SIG-M5 treated with dmso at 0.1 percent for 504 hours (cell line): ENCODE measurements at regions not wholly inside any gene's neighbourhood (a gene's known extent, or its start where the extent isn't known, plus 50 kb on each side); places are given as distances from the start of the nearest gene placed in this dataset.
"Not testable (repeated sequence)": the region's sequence is repeated elsewhere in the genome, so short reads cannot be mapped to it uniquely, and the experiment has no call there.

ENCODE experiments used
- DNase-seq: peaks from one replicate; lab custom pipeline; 2025; ENCODE audit not compliant: unreplicated experiment; lab: John Stamatoyannopoulos, UW

DNA sequence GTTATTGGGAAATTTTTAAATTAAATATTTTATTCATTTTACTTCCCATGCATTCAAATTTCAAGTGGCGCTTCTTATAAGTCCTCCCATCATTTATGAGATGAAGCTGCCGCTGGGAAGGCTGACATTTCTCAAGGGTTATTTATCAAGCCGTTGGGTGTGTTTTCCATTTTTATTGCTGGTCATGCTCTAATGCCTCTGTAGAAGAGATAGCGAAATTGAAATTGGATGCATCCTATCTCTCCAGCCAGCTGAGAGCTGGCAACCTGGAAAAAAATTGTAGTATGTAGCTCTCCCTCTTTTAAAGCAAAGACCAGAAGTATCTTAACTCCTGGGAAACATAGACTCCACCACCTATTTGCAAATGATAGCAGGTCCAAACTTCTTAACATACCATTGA, 135.9 kb downstream of the C6orf118 start:
- DNase-seq = no peak

DNA sequence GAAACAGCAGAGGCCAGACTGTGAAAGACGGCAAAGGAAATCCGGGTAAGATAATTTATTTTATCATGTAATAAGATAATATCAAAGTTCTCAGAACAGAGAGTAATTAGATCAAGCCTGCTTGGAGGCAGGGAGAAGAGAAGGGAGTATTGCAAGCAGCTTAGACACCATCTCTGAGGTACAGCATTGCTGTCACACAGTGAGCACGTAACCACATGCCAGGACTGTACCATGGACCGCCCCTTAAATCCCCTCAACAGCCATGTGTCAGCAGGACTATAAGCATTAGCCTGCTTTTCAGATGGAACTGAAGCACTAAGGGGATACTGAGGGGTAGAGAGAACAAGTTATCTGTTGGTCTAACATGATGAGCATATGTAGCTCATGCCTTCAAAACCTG, 141.5 kb downstream of the C6orf118 start:
- no peak for DNase-seq

GRCh38 chr6:165167311-165167710, 142.1 kb downstream of the C6orf118 start:
- DNase-seq = no peak

- DNase-seq = no peak
These were observed 145.9 kb downstream of the C6orf118 start for GRCh38 chr6:165163519-165163918.

DNA sequence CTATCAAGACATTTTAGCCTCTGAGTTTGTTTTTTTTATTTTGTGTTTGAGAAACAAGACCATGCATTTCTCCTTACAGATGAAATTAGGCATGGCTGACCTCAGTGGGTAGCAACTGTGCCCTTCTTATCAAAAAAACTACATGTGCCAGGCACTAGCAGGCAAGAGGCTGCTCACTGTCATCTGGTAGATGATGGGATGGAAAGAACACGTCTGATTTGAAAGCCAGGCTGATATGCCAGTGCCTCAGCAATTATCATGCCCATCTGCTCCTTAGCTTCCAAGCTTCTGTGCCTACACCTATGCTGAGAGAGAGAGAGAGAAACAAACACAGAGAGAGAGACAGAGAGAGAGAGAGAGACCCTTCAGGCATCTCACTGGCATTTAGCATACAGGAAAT, 149.9 kb downstream of the C6orf118 start:
- no peak for DNase-seq

- DNase-seq = no peak
These were observed 162.9 kb downstream of the C6orf118 start for GRCh38 chr6:165146456-165146855.

GRCh38 chr6:165135889-165136288, 173.5 kb downstream of the C6orf118 start:
- no peak for DNase-seq

GRCh38 chr6:165129086-165129485, 180.3 kb downstream of the C6orf118 start:
- no peak for DNase-seq

DNA sequence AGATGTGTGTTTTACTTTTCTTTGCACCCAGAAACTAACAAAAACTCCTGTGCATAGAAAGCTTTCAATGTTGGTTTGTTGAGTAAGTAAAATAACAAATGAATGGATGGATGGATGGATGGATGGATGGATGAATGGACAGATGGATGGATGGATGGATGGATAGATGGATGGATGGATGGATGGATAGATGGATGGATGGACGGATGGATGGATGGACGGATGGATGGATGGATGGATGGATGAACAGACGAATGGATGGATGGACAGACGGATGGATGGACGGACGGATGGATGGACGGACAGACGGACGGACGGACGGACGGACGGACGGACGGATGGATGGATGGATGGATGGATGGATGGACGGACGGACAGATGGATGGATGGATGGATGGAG, 181.7 kb downstream of the C6orf118 start:
- DNase-seq = not testable (repeated sequence)

- not testable (repeated sequence) for DNase-seq
These were observed 184.7 kb downstream of the C6orf118 start for GRCh38 chr6:165124681-165125080.

DNA sequence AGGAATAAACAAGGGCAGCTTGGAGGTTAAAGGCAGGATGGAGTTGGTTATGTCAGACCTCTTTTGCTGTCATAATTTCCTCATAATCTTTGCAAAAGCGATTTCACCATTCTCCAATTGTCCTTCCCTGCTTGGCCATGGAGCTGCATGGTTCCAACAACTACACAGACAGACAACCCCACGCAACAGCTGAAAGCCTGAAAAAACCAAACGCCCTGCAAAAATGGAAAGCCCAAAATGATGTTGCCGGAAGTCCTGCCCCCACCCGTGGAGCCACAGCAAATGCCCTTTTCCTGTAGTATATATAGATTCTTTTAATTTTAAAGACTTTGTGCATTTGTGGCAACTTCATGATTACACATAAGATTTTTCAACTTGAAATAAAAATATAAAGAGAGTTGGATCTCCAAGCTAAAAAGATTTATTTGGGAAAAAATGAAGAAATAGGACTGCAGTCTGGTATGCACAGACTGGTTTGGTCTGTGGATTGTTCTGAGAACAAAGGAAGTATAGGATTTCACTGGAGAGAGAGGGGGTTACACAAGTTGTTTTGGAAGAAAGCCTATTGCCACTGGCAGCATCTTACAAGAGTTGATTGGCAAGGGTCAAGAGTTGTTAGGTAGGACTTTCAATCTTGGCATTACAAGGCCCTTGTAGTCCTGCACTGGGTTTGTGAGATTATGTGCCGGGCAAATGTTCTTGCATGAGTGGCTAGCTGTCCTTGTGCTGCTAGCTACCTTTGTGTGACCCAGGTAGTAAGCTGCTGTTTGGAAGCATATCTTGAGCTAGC, 190.0 kb downstream of the C6orf118 start:
- no peak for DNase-seq

DNA sequence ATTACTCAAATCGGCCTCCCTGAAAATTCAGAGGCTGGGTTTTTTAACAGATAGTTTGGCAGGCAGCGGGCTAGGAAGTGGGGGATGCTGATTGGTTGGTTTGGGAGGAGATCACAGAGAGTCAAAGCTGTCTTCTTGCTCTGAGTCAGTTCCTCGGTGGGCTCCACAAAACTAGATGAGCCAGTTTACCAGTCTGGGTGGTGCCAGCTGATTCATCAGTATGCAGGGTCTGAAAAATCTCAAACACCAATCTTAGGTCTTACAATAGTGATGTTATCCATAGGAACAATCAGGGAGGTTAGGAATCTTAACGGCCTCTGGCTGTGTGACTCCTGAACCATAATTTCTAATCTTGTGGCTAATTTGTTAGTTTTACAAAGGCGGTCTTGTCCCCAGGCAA, 190.7 kb downstream of the C6orf118 start:
- no peak for DNase-seq

- no peak for DNase-seq
These were observed 191.6 kb downstream of the C6orf118 start for GRCh38 chr6:165117806-165118205.

DNA sequence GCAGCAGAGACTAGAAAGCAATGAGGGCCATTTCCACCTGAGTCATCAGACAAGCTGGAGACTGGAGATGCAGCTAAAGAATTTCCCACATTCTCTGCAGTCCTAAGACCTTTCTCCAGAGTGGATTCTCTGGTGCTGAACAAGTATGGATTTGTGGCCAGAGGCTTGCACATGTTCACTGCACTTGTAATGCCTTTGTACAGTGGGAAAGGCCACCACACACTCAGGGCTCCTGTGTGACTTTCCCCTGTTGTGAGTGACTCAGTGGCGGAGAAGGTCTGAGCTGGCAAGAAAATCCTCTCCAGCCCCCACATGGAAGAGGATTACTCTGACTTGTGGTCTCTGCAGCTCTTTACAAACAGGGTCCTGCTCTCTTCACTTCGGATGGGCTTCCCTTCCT, 192.3 kb downstream of the C6orf118 start:
- no peak for DNase-seq

DNA sequence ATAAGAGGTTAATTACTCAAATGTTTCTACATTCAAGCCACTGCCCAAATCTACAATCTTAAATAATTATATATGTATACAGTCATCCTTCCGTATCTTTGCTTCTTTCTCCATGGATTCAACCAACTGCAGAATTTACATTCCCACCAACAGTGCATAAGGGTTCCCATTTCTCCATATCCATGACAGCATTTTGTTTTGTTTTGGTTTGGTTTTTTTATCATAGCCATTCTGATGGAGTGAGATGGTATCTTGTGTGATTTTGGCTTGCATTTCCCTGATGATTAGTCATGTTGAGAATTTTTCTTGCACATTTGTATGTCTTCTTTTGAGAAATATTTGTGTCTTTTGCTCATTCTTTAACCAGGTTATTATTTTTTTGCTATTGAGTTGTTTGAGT, 198.5 kb downstream of the C6orf118 start:
- DNase-seq = no peak

DNA sequence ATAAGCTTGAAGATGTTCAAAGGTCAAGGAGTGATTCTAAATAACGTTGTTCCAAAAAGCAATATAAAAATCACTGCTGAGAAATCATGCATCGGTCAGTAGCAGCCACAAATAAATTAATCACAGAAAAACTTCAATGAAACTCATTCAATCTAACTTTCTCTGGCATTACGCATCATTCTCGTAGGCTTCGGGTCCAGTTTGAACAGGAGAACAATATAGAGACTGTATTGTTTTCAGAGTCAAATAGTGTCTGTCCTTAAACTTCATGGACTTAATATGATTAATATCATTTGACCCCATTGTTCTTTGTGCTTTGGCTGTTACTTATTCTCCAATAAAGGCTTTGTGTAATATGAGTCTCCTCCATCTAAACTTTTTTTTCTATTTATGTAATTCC, 200.4 kb downstream of the C6orf118 start:
- no peak for DNase-seq

- DNase-seq = no peak
These were observed 203.1 kb downstream of the C6orf118 start for GRCh38 chr6:165106261-165106660.

- DNase-seq = no peak
These were observed 211.2 kb downstream of the C6orf118 start for GRCh38 chr6:165098165-165098564.

DNA sequence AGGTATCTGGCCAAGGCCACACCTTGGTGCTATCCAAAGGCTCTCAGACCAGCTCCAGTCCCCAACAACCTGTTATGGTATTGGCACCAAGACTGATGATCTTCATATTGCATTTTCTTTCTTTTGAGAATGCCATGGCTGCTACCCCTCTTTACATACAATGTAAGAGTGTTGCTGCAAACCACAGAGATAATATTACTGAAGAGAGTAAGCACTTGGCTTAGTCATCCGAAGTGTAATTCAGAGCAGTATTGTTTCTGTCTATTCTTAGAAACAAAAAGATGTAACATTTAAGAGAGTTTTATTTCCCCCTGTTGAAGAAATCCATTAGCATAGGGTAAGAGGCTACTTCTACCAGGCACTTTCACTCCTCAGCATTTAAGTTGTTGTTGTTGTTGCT, 212.5 kb downstream of the C6orf118 start:
- DNase-seq = no peak

GRCh38 chr6:165096209-165096608, 213.2 kb downstream of the C6orf118 start:
- no peak for DNase-seq

- no peak for DNase-seq
These were observed 216.4 kb downstream of the C6orf118 start for GRCh38 chr6:165092881-165093595.

GRCh38 chr6:165091121-165091785, 218.2 kb downstream of the C6orf118 start:
- no peak for DNase-seq
